Gastrocnemius medialis (tissue), 4 donors: ENCODE measurements at regions not wholly inside any gene's neighbourhood (a gene's known extent, or its start where the extent isn't known, plus 50 kb on each side); places are given as distances from the start of the nearest gene placed in this dataset.

Experiments
- POLR2A ChIP-seq, 2 donors: fragments of 450-650 bp; IDR thresholded peaks; one replicate each; pipeline ENCODE4 v1.6.1; 2017; ENCODE audit warnings: antibody characterized with exemption in 2 of 2, mild to moderate bottlenecking in 2 of 2, moderate library complexity in 2 of 2
- TF ChIP-seq, protein P1 (sequence below), 5 experiments: fragments of 450-650 bp in 3 of 5; fragments of 200-600 bp in 2 of 5; sonication (generic) in 2 of 5; IDR thresholded peaks in 4 of 5; conservative IDR thresholded peaks in 1 of 5; 1 replicate in 4 of 5; 2 replicates in 1 of 5; pipeline ENCODE4 v1.5.1; 2016 to 2019; ENCODE audit warnings: antibody characterized with exemption in 5 of 5, mild to moderate bottlenecking in 3 of 5, moderate library complexity in 3 of 5

DNA sequence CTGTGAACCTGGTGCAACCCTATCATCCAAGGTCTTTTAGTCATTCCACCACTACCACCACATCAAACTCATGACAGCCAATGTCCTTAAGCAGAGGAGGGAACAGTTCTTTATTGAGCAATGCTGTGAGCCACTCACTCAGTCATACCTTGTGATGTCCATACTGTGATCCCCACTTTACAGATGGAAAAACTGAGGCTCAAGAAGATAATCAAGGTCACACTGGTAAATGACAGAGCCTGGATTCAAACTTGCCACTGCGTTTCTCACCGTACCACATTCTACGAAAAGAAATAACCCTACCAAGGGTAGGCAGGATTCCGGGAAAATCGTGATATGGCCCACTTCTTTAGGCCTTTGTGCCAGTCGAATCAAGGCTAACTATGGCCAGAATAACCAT, 172.6 kb downstream of the CCT6B start:
- TF ChIP-seq, protein P1, sequence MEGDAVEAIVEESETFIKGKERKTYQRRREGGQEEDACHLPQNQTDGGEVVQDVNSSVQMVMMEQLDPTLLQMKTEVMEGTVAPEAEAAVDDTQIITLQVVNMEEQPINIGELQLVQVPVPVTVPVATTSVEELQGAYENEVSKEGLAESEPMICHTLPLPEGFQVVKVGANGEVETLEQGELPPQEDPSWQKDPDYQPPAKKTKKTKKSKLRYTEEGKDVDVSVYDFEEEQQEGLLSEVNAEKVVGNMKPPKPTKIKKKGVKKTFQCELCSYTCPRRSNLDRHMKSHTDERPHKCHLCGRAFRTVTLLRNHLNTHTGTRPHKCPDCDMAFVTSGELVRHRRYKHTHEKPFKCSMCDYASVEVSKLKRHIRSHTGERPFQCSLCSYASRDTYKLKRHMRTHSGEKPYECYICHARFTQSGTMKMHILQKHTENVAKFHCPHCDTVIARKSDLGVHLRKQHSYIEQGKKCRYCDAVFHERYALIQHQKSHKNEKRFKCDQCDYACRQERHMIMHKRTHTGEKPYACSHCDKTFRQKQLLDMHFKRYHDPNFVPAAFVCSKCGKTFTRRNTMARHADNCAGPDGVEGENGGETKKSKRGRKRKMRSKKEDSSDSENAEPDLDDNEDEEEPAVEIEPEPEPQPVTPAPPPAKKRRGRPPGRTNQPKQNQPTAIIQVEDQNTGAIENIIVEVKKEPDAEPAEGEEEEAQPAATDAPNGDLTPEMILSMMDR (IDR thresholded peaks at IDR 0.05 in 4 of 5, conservative IDR thresholded peaks at IDR 0.05 in 1 of 5): no peak
- no peak for TF ChIP-seq POLR2A (IDR thresholded peaks at IDR 0.05)
